ENCODE measurements at regions not wholly inside any gene's neighbourhood (a gene's known extent, or its start where the extent isn't known, plus 50 kb on each side); places are given as distances from the start of the nearest gene placed in this dataset.

DNA sequence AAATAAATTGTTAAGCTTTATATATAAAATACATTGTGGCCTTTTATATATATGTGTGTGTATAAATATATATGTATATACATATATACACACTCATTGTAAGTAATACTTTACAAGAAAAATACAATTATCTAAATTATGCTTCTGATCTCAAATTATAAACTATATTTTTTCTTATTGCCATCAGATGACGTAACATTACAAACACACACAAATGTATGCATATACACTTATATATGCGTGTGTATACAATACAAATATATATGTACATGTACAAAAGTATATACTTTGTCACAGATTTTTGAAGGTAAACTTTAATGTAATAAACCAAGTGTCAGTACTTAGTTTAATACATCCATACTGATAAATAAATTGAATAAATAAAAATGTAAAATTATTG is 278.9 kb upstream of the LMO3 start:
- TF ChIP-seq, protein P1, sequence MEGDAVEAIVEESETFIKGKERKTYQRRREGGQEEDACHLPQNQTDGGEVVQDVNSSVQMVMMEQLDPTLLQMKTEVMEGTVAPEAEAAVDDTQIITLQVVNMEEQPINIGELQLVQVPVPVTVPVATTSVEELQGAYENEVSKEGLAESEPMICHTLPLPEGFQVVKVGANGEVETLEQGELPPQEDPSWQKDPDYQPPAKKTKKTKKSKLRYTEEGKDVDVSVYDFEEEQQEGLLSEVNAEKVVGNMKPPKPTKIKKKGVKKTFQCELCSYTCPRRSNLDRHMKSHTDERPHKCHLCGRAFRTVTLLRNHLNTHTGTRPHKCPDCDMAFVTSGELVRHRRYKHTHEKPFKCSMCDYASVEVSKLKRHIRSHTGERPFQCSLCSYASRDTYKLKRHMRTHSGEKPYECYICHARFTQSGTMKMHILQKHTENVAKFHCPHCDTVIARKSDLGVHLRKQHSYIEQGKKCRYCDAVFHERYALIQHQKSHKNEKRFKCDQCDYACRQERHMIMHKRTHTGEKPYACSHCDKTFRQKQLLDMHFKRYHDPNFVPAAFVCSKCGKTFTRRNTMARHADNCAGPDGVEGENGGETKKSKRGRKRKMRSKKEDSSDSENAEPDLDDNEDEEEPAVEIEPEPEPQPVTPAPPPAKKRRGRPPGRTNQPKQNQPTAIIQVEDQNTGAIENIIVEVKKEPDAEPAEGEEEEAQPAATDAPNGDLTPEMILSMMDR (IDR thresholded peaks at IDR 0.05), result no peak
- DNase-seq (ENCODE audit: low spot score), result no peak
- no peak overlapping the region for H3K4me3 Mint-ChIP-seq (ENCODE audit: unreplicated experiment)
- H3K27ac Mint-ChIP-seq (ENCODE audit: unreplicated experiment), result no peak overlapping the region
- H3K36me3 Mint-ChIP-seq (ENCODE audit: low read depth), result no peaks in the 10 kb centered on the region
- H3K4me1 Mint-ChIP-seq (ENCODE audit: low read depth), result no peaks in the 10 kb centered on the region
- H3K27me3 Mint-ChIP-seq (ENCODE audit: low read depth), result peaks cover 8% of the 10 kb centered on the region
- H3K9me3 Mint-ChIP-seq (ENCODE audit: low read depth), result peaks cover 16% of the 10 kb centered on the region

DNA sequence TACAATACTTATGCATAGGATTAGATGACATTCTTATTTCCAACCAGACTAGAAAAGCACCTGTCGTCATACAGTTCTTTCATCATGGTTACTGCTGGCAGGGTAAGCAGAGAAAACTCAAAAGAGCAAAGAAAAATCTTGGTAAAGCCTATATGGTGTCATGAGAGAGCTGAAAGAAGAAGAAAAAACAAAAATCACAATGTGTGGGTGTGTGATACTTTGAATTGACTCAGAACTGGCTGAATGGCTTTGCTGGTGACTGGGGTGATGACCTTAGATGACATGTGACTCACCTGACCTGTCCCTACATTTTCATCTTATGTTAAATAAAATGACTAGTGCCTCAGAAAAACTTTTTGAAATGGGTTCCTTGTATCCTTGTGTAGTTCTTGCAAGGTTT is 278.1 kb upstream of the LMO3 start:
- Mint-ChIP-seq H3K4me1 (ENCODE audit: low read depth) (no peaks in the 10 kb centered on the region), H3K4me3 (ENCODE audit: unreplicated experiment) (no peak overlapping the region), H3K36me3 (ENCODE audit: low read depth) (no peaks in the 10 kb centered on the region), H3K27me3 (ENCODE audit: low read depth) (peaks cover 8% of the 10 kb centered on the region), H3K27ac (ENCODE audit: unreplicated experiment) (no peak overlapping the region), H3K9me3 (ENCODE audit: low read depth) (peaks cover 10% of the 10 kb centered on the region)
- no peak for DNase-seq (ENCODE audit: low spot score)
- TF ChIP-seq, protein P1 (IDR thresholded peaks at IDR 0.05), result no peak

DNA sequence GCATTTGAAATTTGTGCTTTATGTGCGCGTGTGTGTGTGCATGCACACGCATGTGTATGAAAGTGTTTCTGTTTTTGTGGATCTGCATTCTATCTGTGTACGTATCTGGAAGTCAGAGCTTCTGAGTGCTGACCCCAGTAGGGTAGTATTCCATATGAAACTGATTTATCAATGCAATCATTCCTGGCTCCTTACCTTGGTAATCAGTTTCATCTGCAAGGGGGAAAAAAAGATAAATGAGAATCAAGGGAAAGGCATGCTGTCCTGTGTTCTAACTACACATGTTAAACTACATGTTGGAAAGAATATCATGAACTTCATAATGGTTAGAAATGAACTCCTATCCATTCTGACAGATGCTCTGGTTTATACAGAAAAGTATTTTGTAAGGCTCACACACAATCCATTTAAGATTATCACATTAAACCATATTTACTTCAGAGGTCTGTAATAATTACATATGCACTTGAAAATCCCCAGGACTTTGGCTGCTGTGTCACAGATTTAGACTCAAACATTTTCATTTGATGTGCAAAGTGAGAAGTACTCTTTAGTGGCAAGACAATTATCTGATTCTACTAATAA is 276.1 kb upstream of the LMO3 start:
- Mint-ChIP-seq H3K4me1 (ENCODE audit: low read depth) (no peaks in the 10 kb centered on the region), H3K36me3 (ENCODE audit: low read depth) (no peaks in the 10 kb centered on the region), H3K27ac (ENCODE audit: unreplicated experiment) (no peak overlapping the region), H3K9me3 (ENCODE audit: low read depth) (no peaks in the 10 kb centered on the region), H3K4me3 (ENCODE audit: unreplicated experiment) (no peak overlapping the region), H3K27me3 (ENCODE audit: low read depth) (peaks cover 8% of the 10 kb centered on the region)
- DNase-seq (ENCODE audit: low spot score), result no peak
- TF ChIP-seq, protein P1 (IDR thresholded peaks at IDR 0.05), result no peak

DNA sequence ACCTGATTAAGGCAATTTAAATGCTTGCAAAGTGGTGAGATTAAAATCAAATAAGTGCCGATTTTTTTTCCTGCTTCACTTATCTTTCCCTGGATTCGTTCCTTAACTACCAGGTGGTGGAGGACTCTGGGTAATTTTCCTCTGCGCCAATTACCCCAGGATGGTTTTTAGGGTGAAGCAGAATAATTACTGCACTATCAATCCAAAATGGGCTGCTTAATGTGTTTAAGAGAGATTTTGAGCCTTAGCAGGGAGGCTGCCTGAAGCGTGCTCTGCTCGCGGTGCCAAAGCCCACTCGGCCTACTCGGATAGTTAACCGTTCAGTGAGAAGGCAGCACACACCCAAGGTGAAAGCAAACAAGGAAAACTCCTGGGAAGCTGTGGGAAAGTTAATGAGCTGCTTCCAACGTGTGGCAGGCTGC is 274.9 kb upstream of the LMO3 start:
- Mint-ChIP-seq H3K4me1 (ENCODE audit: low read depth) (no peaks in the 10 kb centered on the region), H3K4me3 (ENCODE audit: unreplicated experiment) (no peak overlapping the region), H3K27me3 (ENCODE audit: low read depth) (peaks cover 8% of the 10 kb centered on the region), H3K9me3 (ENCODE audit: low read depth) (no peaks in the 10 kb centered on the region), H3K36me3 (ENCODE audit: low read depth) (no peaks in the 10 kb centered on the region), H3K27ac (ENCODE audit: unreplicated experiment) (no peak overlapping the region)
- TF ChIP-seq, protein P1 (IDR thresholded peaks at IDR 0.05), result no peak
- no peak for DNase-seq (ENCODE audit: low spot score)

DNA sequence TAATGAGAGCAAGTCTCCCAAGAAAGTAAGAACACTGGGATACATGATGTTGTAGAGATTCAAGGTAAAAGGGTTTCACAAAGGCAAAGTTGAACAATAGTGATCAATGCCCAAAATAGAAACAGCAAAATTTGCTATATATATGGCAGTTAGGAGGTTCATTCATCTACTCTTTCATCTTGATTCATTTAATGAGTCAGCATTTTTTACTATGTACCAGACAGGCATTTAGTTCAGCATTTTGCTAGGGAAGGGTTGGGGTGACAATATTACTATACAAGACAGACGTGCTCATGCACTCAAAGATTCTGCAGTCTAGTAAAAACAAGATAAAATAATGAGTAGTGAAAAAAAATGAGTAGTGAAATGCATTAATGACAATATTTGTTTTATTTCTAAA is 264.9 kb upstream of the LMO3 start:
- Mint-ChIP-seq H3K36me3 (ENCODE audit: low read depth) (no peaks in the 10 kb centered on the region), H3K4me1 (ENCODE audit: low read depth) (no peaks in the 10 kb centered on the region), H3K4me3 (ENCODE audit: unreplicated experiment) (no peak overlapping the region), H3K27ac (ENCODE audit: unreplicated experiment) (no peak overlapping the region), H3K9me3 (ENCODE audit: low read depth) (no peaks in the 10 kb centered on the region), H3K27me3 (ENCODE audit: low read depth) (no peaks in the 10 kb centered on the region)
- TF ChIP-seq, protein P1 (IDR thresholded peaks at IDR 0.05), result no peak
- DNase-seq (ENCODE audit: low spot score), result no peak
